ENCODE measurements at regions not wholly inside any gene's neighbourhood (a gene's known extent, or its start where the extent isn't known, plus 50 kb on each side); places are given as distances from the start of the nearest gene placed in this dataset.
"Not testable (repeated sequence)": the region's sequence is repeated elsewhere in the genome, so short reads cannot be mapped to it uniquely, and the experiment has no call there.

DNA sequence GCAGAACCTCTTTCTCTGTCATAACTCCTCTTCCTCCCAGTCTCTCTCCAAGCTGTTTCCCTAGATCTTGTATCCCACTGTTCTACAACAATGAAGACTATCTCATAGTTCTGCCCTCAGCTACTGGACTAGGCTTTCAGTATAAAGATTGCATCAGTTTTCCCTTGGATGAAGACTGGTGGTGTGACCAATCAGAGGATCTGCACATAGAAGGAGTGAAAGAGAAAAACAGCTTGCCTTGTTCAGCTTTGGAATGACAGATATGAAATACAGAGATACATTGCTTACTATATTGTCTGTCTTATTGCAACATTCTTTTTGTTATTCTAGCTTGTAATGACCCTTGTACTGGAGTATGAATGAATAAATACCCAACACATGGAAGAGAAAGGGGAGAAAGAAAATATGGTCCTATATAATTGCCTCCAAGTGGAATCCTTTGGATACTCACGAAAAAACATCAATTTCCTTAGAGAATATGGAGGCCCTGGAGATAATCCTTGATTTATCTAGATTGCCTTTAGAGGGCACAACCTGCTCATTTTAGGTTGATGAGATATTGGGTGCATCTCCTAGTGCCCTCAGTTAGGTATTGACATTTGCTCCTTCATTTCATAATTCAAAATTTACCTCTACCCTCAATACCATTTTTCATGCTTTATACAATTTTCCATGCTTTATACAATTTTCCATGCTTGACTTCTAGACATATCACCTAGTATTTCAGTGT lies 395.8 kb downstream of the NAF1 start:
- DNase-seq, result no peak
- Histone ChIP-seq H3K27ac (ENCODE audit: insufficient read depth, low read length, poor library complexity, severe bottlenecking) (no peak overlapping the region), H3K4me3 (ENCODE audit: low read depth, low read length) (no peak overlapping the region), H3K9me3 (ENCODE audit: control insufficient read depth in 2 of 2, low read length in 2 of 2) (no peaks in the 10 kb centered on the region), H3K36me3 (ENCODE audit: control insufficient read depth, insufficient read depth, low read length) (no peaks in the 10 kb centered on the region), H3K4me1 (ENCODE audit: control insufficient read depth, insufficient read depth, low read length, poor library complexity, severe bottlenecking) (no peaks in the 10 kb centered on the region), H3K27me3 (ENCODE audit: control insufficient read depth, insufficient read depth, low read length) (no peaks in the 10 kb centered on the region)
- H3K27ac Mint-ChIP-seq, result no peak overlapping the region
- no peaks in the 10 kb centered on the region for H3K27me3 Mint-ChIP-seq
- no peaks in the 10 kb centered on the region for H3K9me3 Mint-ChIP-seq
- no peaks in the 10 kb centered on the region for H3K36me3 Mint-ChIP-seq
- H3K4me1 Mint-ChIP-seq, result no peaks in the 10 kb centered on the region
- no peak for ATAC-seq (ENCODE audit: low read depth in 2 of 2)
- H3K4me3 Mint-ChIP-seq, result no peak overlapping the region

DNA sequence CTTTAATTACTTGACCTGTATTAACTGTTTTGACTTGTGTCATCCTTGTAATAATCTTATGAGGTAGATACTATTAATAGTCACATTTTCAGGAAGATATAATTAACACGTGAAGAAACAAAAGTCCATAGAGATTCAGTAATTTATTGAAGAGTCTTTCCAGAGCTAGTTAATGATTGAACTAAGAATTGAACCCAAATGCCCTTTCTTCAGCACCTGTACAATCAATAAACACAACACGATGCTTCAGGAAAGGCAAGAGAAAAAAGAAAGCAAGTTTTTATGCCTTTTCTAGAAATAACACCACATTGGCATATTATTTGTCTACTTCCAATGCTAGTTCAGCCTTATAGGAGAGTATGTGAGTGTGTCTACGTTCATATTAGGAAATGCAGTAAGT lies 399.6 kb downstream of the NAF1 start:
- DNase-seq (no peak), ATAC-seq (ENCODE audit: low read depth in 2 of 2) (no peak)
- Mint-ChIP-seq H3K27ac (no peak overlapping the region), H3K4me3 (no peak overlapping the region), H3K36me3 (no peaks in the 10 kb centered on the region), H3K4me1 (no peaks in the 10 kb centered on the region), H3K27me3 (no peaks in the 10 kb centered on the region), H3K9me3 (peaks cover 0 to 6% (median 0%) of the 10 kb centered on the region in 7 donors)
- H3K36me3 ChIP-seq (ENCODE audit: control insufficient read depth, insufficient read depth, low read length), result no peaks in the 10 kb centered on the region
- no peaks in the 10 kb centered on the region for H3K9me3 ChIP-seq (ENCODE audit: control insufficient read depth in 2 of 2, low read length in 2 of 2)
- no peak overlapping the region for H3K4me3 ChIP-seq (ENCODE audit: low read depth, low read length)
- H3K4me1 ChIP-seq (ENCODE audit: control insufficient read depth, insufficient read depth, low read length, poor library complexity, severe bottlenecking), result no peaks in the 10 kb centered on the region
- H3K27ac ChIP-seq (ENCODE audit: insufficient read depth, low read length, poor library complexity, severe bottlenecking), result no peak overlapping the region
- no peaks in the 10 kb centered on the region for H3K27me3 ChIP-seq (ENCODE audit: control insufficient read depth, insufficient read depth, low read length)

DNA sequence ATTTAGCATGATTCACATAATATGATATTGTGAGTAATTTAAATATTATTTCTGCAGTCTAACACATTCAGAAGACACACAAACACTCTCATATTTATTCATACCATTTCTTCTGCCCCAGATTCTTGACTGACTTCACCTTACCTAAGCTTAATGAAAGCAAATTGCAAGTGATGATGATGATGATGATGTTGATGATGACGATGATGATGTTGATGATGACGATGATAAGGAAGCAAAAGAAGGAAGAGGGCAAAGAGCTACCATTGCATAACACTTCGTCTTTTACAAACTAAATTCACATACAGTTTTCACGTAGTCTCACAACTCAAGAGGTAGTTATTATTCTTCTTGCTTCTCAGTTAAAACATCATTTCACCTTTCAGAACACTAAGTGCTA lies 404.7 kb downstream of the NAF1 start:
- Mint-ChIP-seq H3K4me1 (no peaks in the 10 kb centered on the region), H3K27ac (no peak overlapping the region), H3K36me3 (no peaks in the 10 kb centered on the region), H3K9me3 (peaks cover 0 to 6% (median 0%) of the 10 kb centered on the region in 7 donors), H3K4me3 (no peak overlapping the region), H3K27me3 (no peaks in the 10 kb centered on the region)
- DNase-seq (no peak), ATAC-seq (ENCODE audit: low read depth in 2 of 2) (no peak)
- no peaks in the 10 kb centered on the region for H3K36me3 ChIP-seq (ENCODE audit: control insufficient read depth, insufficient read depth, low read length)
- no peaks in the 10 kb centered on the region for H3K9me3 ChIP-seq (ENCODE audit: control insufficient read depth in 2 of 2, low read length in 2 of 2)
- H3K4me1 ChIP-seq (ENCODE audit: control insufficient read depth, insufficient read depth, low read length, poor library complexity, severe bottlenecking), result no peaks in the 10 kb centered on the region
- H3K27ac ChIP-seq (ENCODE audit: insufficient read depth, low read length, poor library complexity, severe bottlenecking), result no peak overlapping the region
- no peak overlapping the region for H3K4me3 ChIP-seq (ENCODE audit: low read depth, low read length)
- H3K27me3 ChIP-seq (ENCODE audit: control insufficient read depth, insufficient read depth, low read length), result no peaks in the 10 kb centered on the region

DNA sequence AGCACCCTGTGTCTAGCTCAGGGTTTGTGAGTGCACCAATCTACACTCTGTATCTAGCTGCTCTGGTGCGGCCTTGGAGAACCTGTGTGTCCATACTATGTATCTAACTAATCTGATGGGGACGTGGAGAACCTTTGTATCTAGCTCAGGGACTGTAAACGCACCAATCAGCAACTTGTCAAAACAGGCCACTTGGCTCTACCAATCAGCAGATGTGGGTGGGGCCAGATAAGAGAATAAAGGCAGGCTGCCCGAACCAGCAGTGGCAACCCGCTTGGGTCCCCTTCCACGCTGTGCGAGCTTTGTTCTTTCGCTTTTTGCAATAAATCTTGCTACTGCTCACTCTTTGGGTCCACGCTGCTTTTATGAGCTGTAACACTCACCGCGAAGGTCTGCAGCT lies 426.5 kb downstream of the NAF1 start:
- not testable (repeated sequence) for DNase-seq; H3K36me3 ChIP-seq (ENCODE audit: control insufficient read depth, insufficient read depth, low read length); H3K36me3 Mint-ChIP-seq; H3K27ac ChIP-seq (ENCODE audit: insufficient read depth, low read length, poor library complexity, severe bottlenecking); H3K4me3 ChIP-seq (ENCODE audit: low read depth, low read length); H3K4me3 Mint-ChIP-seq; H3K4me1 Mint-ChIP-seq; H3K9me3 Mint-ChIP-seq; H3K9me3 ChIP-seq (ENCODE audit: control insufficient read depth in 2 of 2, low read length in 2 of 2); H3K4me1 ChIP-seq (ENCODE audit: control insufficient read depth, insufficient read depth, low read length, poor library complexity, severe bottlenecking); H3K27ac Mint-ChIP-seq; H3K27me3 Mint-ChIP-seq; H3K27me3 ChIP-seq (ENCODE audit: control insufficient read depth, insufficient read depth, low read length); ATAC-seq (ENCODE audit: low read depth in 2 of 2)

DNA sequence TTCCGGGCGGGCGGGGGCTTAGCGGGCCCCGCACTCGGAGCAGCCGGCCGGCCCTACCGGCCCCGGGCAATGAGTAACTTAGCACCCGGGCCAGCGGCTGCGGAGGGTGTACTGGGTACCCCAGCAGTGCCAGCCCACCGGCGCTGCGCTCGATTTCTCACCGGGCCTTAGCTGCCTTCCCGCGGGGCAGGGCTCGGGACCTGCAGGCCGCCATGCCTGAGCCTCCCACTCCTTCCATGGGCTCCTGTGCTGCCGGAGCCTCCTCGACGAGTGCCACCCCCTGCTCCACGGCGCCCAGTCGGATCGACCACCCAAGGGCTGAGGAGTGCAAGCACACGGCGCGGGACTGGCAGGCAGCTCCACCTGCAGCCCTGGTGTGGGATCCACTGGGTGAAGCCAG lies 427.1 kb downstream of the NAF1 start:
- not testable (repeated sequence) for H3K4me3 Mint-ChIP-seq; H3K4me1 Mint-ChIP-seq; H3K27ac Mint-ChIP-seq; H3K4me1 ChIP-seq (ENCODE audit: control insufficient read depth, insufficient read depth, low read length, poor library complexity, severe bottlenecking); H3K9me3 ChIP-seq (ENCODE audit: control insufficient read depth in 2 of 2, low read length in 2 of 2); H3K4me3 ChIP-seq (ENCODE audit: low read depth, low read length); H3K27me3 ChIP-seq (ENCODE audit: control insufficient read depth, insufficient read depth, low read length); DNase-seq; ATAC-seq (ENCODE audit: low read depth in 2 of 2); H3K27ac ChIP-seq (ENCODE audit: insufficient read depth, low read length, poor library complexity, severe bottlenecking); H3K27me3 Mint-ChIP-seq; H3K36me3 ChIP-seq (ENCODE audit: control insufficient read depth, insufficient read depth, low read length); H3K9me3 Mint-ChIP-seq; H3K36me3 Mint-ChIP-seq

DNA sequence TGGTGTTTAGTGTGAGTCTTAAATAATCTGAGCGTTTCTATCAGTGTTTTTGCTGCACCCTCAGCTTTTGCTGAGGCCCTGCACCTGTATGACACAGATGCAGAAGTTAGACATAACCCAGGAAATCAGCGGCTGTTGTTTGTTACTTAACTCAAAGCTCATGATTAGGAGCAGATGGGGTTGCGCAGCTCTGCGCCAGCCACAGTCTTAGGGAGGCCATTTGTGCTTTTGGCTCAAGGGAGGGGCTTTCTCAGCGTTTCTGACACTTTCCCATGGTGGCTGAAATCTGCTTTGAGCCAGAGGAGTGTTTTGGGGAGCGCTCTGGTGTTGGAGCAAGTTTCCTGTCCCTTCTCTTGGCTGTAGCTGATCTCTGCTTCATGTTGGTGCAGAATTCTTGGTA lies 433.8 kb downstream of the NAF1 start:
- H3K27ac Mint-ChIP-seq, result no peak overlapping the region
- Histone ChIP-seq H3K9me3 (ENCODE audit: control insufficient read depth in 2 of 2, low read length in 2 of 2) (no peaks in the 10 kb centered on the region), H3K27me3 (ENCODE audit: control insufficient read depth, insufficient read depth, low read length) (no peaks in the 10 kb centered on the region), H3K36me3 (ENCODE audit: control insufficient read depth, insufficient read depth, low read length) (no peaks in the 10 kb centered on the region), H3K4me1 (ENCODE audit: control insufficient read depth, insufficient read depth, low read length, poor library complexity, severe bottlenecking) (no peaks in the 10 kb centered on the region), H3K4me3 (ENCODE audit: low read depth, low read length) (no peak overlapping the region), H3K27ac (ENCODE audit: insufficient read depth, low read length, poor library complexity, severe bottlenecking) (no peak overlapping the region)
- no peaks in the 10 kb centered on the region for H3K27me3 Mint-ChIP-seq
- no peaks in the 10 kb centered on the region for H3K4me1 Mint-ChIP-seq
- peaks cover 0 to 3% (median 0%) of the 10 kb centered on the region in 7 donors for H3K9me3 Mint-ChIP-seq
- no peak for ATAC-seq (ENCODE audit: low read depth in 2 of 2)
- no peak overlapping the region for H3K4me3 Mint-ChIP-seq
- no peaks in the 10 kb centered on the region for H3K36me3 Mint-ChIP-seq
- DNase-seq, result no peak

DNA sequence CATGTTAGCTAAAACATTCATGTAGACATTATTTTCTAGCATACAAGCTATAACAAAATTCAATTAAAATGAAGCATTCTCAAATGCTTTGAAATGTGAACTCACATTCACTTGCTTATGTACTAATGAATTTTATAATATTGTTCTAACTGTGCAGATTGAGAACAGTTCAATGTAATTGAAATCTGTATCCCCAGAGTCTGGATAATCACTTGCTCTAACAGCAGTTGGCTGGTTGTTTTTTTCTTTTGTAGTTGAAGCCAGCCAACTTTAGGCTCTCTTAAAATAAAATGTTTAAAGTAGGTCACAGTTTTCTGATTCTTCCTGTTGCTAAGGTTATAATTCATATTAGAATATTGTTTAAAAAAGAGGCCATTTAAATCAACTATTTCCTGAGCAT lies 438.9 kb downstream of the NAF1 start:
- H3K36me3 Mint-ChIP-seq, result no peaks in the 10 kb centered on the region

DNA sequence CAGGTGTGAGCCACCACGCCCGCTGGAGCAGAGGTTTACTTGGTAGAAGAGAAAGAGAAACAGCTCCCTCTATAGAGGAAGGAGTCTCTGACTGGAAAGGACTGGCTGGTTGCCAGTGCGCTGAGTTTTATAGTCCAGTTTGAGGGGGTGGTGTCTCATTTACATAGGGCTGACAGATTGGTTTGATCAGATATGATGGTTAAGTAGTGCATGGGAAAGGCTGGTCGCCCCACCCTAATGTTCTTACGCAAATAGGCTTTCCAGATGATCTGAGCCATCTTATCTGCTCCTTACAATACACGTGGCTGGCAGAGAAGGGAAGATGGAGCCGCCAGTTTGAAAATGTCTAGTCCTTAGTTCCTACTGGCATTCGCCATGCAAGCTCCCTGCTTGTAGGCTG lies 439.5 kb downstream of the NAF1 start:
- ATAC-seq (ENCODE audit: low read depth in 2 of 2) (no peak), DNase-seq (no peak)
- Histone ChIP-seq H3K27ac (ENCODE audit: insufficient read depth, low read length, poor library complexity, severe bottlenecking) (no peak overlapping the region), H3K4me1 (ENCODE audit: control insufficient read depth, insufficient read depth, low read length, poor library complexity, severe bottlenecking) (no peaks in the 10 kb centered on the region), H3K9me3 (ENCODE audit: control insufficient read depth in 2 of 2, low read length in 2 of 2) (no peaks in the 10 kb centered on the region), H3K4me3 (ENCODE audit: low read depth, low read length) (no peak overlapping the region), H3K27me3 (ENCODE audit: control insufficient read depth, insufficient read depth, low read length) (no peaks in the 10 kb centered on the region), H3K36me3 (ENCODE audit: control insufficient read depth, insufficient read depth, low read length) (no peaks in the 10 kb centered on the region)
- no peak overlapping the region for H3K27ac Mint-ChIP-seq
- no peaks in the 10 kb centered on the region for H3K4me1 Mint-ChIP-seq
- H3K9me3 Mint-ChIP-seq, result peaks cover 0 to 4% (median 0%) of the 10 kb centered on the region in 7 donors
- no peaks in the 10 kb centered on the region for H3K36me3 Mint-ChIP-seq
- H3K27me3 Mint-ChIP-seq, result no peaks in the 10 kb centered on the region
- H3K4me3 Mint-ChIP-seq, result no peak overlapping the region

More for the DNA sequence above, 438.9 kb downstream of the NAF1 start:
- Histone ChIP-seq H3K4me3 (ENCODE audit: low read depth, low read length) (no peak overlapping the region), H3K9me3 (ENCODE audit: control insufficient read depth in 2 of 2, low read length in 2 of 2) (no peaks in the 10 kb centered on the region), H3K27me3 (ENCODE audit: control insufficient read depth, insufficient read depth, low read length) (no peaks in the 10 kb centered on the region), H3K36me3 (ENCODE audit: control insufficient read depth, insufficient read depth, low read length) (no peaks in the 10 kb centered on the region), H3K27ac (ENCODE audit: insufficient read depth, low read length, poor library complexity, severe bottlenecking) (no peak overlapping the region), H3K4me1 (ENCODE audit: control insufficient read depth, insufficient read depth, low read length, poor library complexity, severe bottlenecking) (no peaks in the 10 kb centered on the region)
- no peaks in the 10 kb centered on the region for H3K4me1 Mint-ChIP-seq
- H3K27ac Mint-ChIP-seq, result no peak overlapping the region
- ATAC-seq (ENCODE audit: low read depth in 2 of 2), result no peak
- DNase-seq, result no peak
- H3K4me3 Mint-ChIP-seq, result no peak overlapping the region
- peaks cover 0 to 4% (median 0%) of the 10 kb centered on the region in 7 donors for H3K9me3 Mint-ChIP-seq
- H3K27me3 Mint-ChIP-seq, result no peaks in the 10 kb centered on the region
